Tibial nerve (tissue), 4 donors: ENCODE measurements at regions not wholly inside any gene's neighbourhood (a gene's known extent, or its start where the extent isn't known, plus 50 kb on each side); places are given as distances from the start of the nearest gene placed in this dataset.
"Not testable (repeated sequence)": the region's sequence is repeated elsewhere in the genome, so short reads cannot be mapped to it uniquely, and the experiment has no call there.

ENCODE experiments used
- DNase-seq, 2 donors: peaks; one replicate each; pipeline ENCODE4 v3.0.0-alpha.2; 2019; ENCODE audit warnings: low spot score in 2 of 2
- H3K27ac ChIP-seq, 4 donors: fragments of 200-600 bp; sonication (generic) in 3 of 4; one replicate each; pipeline ENCODE4 v1.5.1; 2017 to 2019; ENCODE audit warnings: mild to moderate bottlenecking in 1 of 4
- H3K27me3 ChIP-seq, 2 donors: fragments of 200-600 bp; sonication (generic) in 1 of 2; one replicate each; pipeline versions ENCODE4 v1.5.1 to v1.6.0; 2017 to 2019
- H3K36me3 ChIP-seq, 3 donors: fragments of 200-600 bp; sonication (generic); one replicate each; pipeline ENCODE4 v1.5.1; 2018 to 2019
- H3K4me1 ChIP-seq, 4 donors: fragments of 200-600 bp; sonication (generic) in 3 of 4; one replicate each; pipeline ENCODE4 v1.5.1; 2017 to 2019
- H3K4me3 ChIP-seq, 4 donors: fragments of 200-600 bp; sonication (generic) in 3 of 4; one replicate each; pipeline ENCODE4 v1.5.1; 2017 to 2019; ENCODE audit warnings: mild to moderate bottlenecking in 1 of 4, moderate library complexity in 1 of 4
- H3K9me3 ChIP-seq, 4 donors: fragments of 200-600 bp; sonication (generic) in 3 of 4; one replicate each; pipeline ENCODE4 v1.5.1; 2017 to 2019
- EP300 ChIP-seq, 2 donors: sonication (generic); formaldehyde crosslinking; IDR thresholded peaks; one replicate each; pipeline ENCODE4 v1.6.1; 2017; ENCODE audit warnings: antibody characterized with exemption in 2 of 2, mild to moderate bottlenecking in 1 of 2
- POLR2A ChIP-seq, 2 donors: fragments of 450-650 bp; IDR thresholded peaks; one replicate each; pipeline ENCODE4 v1.6.1; 2017; ENCODE audit warnings: antibody characterized with exemption in 2 of 2, mild to moderate bottlenecking in 2 of 2, moderate library complexity in 2 of 2
- WGBS, 2 donors: methylation state at CpG; one replicate each; pipeline ENCODE4 v1.1.5; 2018; 5-methylcytosine and 5-hydroxymethylcytosine counted together
- TF ChIP-seq, protein P1 (sequence below), 5 experiments: fragments of 200-600 bp in 3 of 5; fragments of 450-650 bp in 2 of 5; sonication (generic) in 3 of 5; IDR thresholded peaks; one replicate each; pipeline ENCODE4 v1.5.1; 2016 to 2019; ENCODE audit warnings: antibody characterized with exemption in 5 of 5, mild to moderate bottlenecking in 3 of 5, moderate library complexity in 2 of 5

GRCh38 chrX:34343001-34343400 is 210.9 kb upstream of the FAM47A start:
- Histone ChIP-seq H3K27ac (no peak overlapping the region), H3K27me3 (peaks cover 0 to 3% of the 10 kb centered on the region in 2 donors), H3K36me3 (no peaks in the 10 kb centered on the region), H3K9me3 (no peaks in the 10 kb centered on the region), H3K4me3 (no peak overlapping the region), H3K4me1 (no peaks in the 10 kb centered on the region)
- no peak for DNase-seq
- no peak for TF ChIP-seq EP300 (IDR thresholded peaks at IDR 0.05)
- TF ChIP-seq POLR2A (IDR thresholded peaks at IDR 0.05), result no peak
- TF ChIP-seq, protein P1, sequence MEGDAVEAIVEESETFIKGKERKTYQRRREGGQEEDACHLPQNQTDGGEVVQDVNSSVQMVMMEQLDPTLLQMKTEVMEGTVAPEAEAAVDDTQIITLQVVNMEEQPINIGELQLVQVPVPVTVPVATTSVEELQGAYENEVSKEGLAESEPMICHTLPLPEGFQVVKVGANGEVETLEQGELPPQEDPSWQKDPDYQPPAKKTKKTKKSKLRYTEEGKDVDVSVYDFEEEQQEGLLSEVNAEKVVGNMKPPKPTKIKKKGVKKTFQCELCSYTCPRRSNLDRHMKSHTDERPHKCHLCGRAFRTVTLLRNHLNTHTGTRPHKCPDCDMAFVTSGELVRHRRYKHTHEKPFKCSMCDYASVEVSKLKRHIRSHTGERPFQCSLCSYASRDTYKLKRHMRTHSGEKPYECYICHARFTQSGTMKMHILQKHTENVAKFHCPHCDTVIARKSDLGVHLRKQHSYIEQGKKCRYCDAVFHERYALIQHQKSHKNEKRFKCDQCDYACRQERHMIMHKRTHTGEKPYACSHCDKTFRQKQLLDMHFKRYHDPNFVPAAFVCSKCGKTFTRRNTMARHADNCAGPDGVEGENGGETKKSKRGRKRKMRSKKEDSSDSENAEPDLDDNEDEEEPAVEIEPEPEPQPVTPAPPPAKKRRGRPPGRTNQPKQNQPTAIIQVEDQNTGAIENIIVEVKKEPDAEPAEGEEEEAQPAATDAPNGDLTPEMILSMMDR (IDR thresholded peaks at IDR 0.05), result no peak

DNA sequence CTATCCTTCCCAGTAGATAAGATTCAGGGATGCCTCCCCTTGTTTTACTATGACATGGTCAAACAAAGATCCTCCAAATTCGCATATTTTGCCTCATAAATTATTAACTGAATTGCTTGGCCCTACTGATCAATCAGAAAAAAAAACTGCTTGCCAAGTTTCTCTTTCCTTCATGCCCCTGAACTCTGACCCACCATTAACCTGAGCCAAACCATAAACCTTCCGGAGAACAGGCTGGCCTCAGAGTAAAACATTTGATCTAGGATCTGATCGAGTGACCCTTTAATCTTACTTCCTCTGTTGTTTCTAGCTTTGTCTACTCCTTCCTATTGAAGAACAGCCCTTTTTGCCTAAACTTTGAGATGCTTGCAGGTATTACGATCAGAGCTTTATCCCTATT is 209.7 kb upstream of the FAM47A start:
- Histone ChIP-seq H3K4me3 (no peak overlapping the region), H3K9me3 (no peaks in the 10 kb centered on the region), H3K36me3 (no peaks in the 10 kb centered on the region), H3K27ac (no peak overlapping the region), H3K4me1 (no peaks in the 10 kb centered on the region), H3K27me3 (peaks cover 0 to 3% of the 10 kb centered on the region in 2 donors)
- no peak for DNase-seq
- 58 to 64% methylated on average over 4 of the region's 4 CpGs for WGBS, 2 donors
- TF ChIP-seq, protein P1 (IDR thresholded peaks at IDR 0.05), result no peak
- no peak for TF ChIP-seq EP300 (IDR thresholded peaks at IDR 0.05)
- TF ChIP-seq POLR2A (IDR thresholded peaks at IDR 0.05), result no peak

DNA sequence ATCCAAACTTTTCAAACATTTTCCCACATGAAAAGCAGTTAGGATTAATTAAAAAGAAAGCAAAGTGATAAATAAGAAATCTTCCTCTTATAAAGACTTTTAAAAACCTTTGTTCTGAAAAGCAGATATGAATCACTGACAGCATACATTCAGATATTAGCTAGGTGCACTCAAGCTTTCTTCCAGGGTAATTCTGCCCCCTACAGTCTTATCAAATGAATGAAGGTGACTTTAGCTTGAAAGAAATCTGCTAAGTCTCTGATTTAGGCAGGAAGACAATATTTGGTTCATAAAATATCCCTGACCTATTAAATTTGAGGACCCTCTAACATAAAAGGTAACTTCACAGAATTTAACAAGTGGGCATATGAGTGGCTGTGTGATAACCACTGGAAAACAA is 209.1 kb upstream of the FAM47A start:
- H3K36me3 ChIP-seq, result no peaks in the 10 kb centered on the region
- TF ChIP-seq EP300 (IDR thresholded peaks at IDR 0.05), result no peak
- no peak for TF ChIP-seq POLR2A (IDR thresholded peaks at IDR 0.05)
- TF ChIP-seq, protein P1 (IDR thresholded peaks at IDR 0.05), result no peak
- peaks cover 0 to 3% of the 10 kb centered on the region in 2 donors for H3K27me3 ChIP-seq
- no peak overlapping the region for H3K27ac ChIP-seq
- H3K9me3 ChIP-seq, result no peaks in the 10 kb centered on the region
- H3K4me3 ChIP-seq, result no peak overlapping the region
- H3K4me1 ChIP-seq, result no peaks in the 10 kb centered on the region
- no peak for DNase-seq

- Histone ChIP-seq H3K27me3 (peaks cover 0 to 3% of the 10 kb centered on the region in 2 donors), H3K27ac (no peak overlapping the region), H3K9me3 (no peaks in the 10 kb centered on the region), H3K4me3 (no peak overlapping the region), H3K4me1 (no peaks in the 10 kb centered on the region), H3K36me3 (no peaks in the 10 kb centered on the region)
- no peak for DNase-seq
- TF ChIP-seq, protein P1 (IDR thresholded peaks at IDR 0.05), result no peak
- TF ChIP-seq EP300 (IDR thresholded peaks at IDR 0.05) (no peak), POLR2A (IDR thresholded peaks at IDR 0.05) (no peak)
Measured at GRCh38 chrX:34338046-34338445, 205.9 kb upstream of the FAM47A start.

DNA sequence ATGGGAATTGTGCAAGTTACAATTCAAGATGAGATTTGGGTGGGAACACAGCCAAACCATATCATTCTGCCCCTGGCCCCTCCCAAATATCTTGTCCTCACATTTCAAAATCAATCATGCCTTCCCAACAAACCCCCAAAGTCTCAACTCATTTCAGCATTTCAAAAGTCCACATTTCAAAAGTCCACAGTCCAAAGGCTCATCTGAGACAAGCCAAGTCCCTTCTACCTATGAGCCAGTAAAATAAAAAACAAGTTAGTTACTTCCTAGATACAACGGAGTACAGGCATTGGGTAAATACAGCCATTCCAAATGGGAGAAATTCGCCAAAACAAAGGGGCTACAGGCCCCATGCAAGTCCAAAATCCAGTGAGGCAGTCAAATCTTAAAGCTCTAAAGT is 203.3 kb upstream of the FAM47A start:
- H3K36me3 ChIP-seq, H3K4me3 ChIP-seq, H3K4me1 ChIP-seq, H3K9me3 ChIP-seq, H3K27me3 ChIP-seq, H3K27ac ChIP-seq, DNase-seq: not testable (repeated sequence)
- WGBS, 2 donors, result 69 to 85% methylated on average over 2 of the region's 2 CpGs

DNA sequence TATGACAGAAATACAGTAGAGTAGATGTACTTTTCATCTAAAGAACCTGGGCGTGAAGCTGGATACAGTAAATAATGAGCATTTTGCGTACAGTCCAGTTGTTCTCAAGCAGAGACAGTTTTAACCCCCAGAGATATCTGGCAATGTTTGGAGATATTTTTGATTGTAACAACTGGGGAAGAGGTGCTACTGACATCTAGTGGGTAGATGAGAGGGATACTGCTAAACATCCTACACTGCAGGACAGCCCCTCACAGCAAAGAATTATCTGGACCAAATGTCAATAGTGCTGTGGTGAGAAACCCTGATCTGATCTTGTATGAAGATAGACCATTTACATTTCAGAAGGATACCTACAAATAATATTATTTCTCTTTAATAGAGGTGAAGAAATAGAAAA is 200.2 kb upstream of the FAM47A start:
- Histone ChIP-seq H3K4me1 (no peaks in the 10 kb centered on the region), H3K36me3 (no peaks in the 10 kb centered on the region), H3K9me3 (no peaks in the 10 kb centered on the region), H3K27ac (no peak overlapping the region), H3K27me3 (no peaks in the 10 kb centered on the region), H3K4me3 (no peak overlapping the region)
- WGBS, 2 donors, result 43 to 48% methylated on average over 2 of the region's 2 CpGs
- no peak for DNase-seq
- TF ChIP-seq, protein P1 (IDR thresholded peaks at IDR 0.05), result no peak
- TF ChIP-seq EP300 (IDR thresholded peaks at IDR 0.05) (no peak), POLR2A (IDR thresholded peaks at IDR 0.05) (no peak)
